ENCODE measurements at regions not wholly inside any gene's neighbourhood (a gene's known extent, or its start where the extent isn't known, plus 50 kb on each side); places are given as distances from the start of the nearest gene placed in this dataset.
"Not testable (repeated sequence)": the region's sequence is repeated elsewhere in the genome, so short reads cannot be mapped to it uniquely, and the experiment has no call there.

- no peak for DNase-seq
Observed at GRCh38 chr14:46147452-46147851, 504.1 kb downstream of the RPL10L start.

GRCh38 chr14:46147024-46147423, 504.6 kb downstream of the RPL10L start:
- DNase-seq: no peak

- no peak for DNase-seq
Observed at GRCh38 chr14:46140445-46140844, 511.1 kb downstream of the RPL10L start.

GRCh38 chr14:46139649-46140048, 511.9 kb downstream of the RPL10L start:
- no peak for DNase-seq

- DNase-seq: no peak
Observed at GRCh38 chr14:46137786-46138185, 513.8 kb downstream of the RPL10L start.

- DNase-seq: no peak
Observed at GRCh38 chr14:46136456-46136855, 515.1 kb downstream of the RPL10L start.

GRCh38 chr14:46108228-46108627, 543.4 kb downstream of the RPL10L start:
- no peak for DNase-seq

GRCh38 chr14:46100901-46101300, 550.7 kb downstream of the RPL10L start:
- DNase-seq: not testable (repeated sequence)

- DNase-seq: no peak
Observed at GRCh38 chr14:46091819-46092218, 559.8 kb downstream of the RPL10L start.

GRCh38 chr14:46087604-46088003, 564.0 kb downstream of the RPL10L start:
- DNase-seq: no peak

GRCh38 chr14:46074061-46074460, 577.5 kb downstream of the RPL10L start:
- DNase-seq: no peak

GRCh38 chr14:46063872-46064271, 587.7 kb downstream of the RPL10L start:
- DNase-seq: peak; percentile 8

- DNase-seq: no peak
Observed at GRCh38 chr14:46058964-46059563, 592.5 kb downstream of the RPL10L start.

- no peak for DNase-seq
Observed at GRCh38 chr14:46057799-46058198, 593.8 kb downstream of the RPL10L start.

- DNase-seq: no peak
Observed at GRCh38 chr14:46054526-46054925, 597.1 kb downstream of the RPL10L start.

- no peak for DNase-seq
Observed at GRCh38 chr14:46053221-46053620, 598.4 kb downstream of the RPL10L start.

- no peak for DNase-seq
Observed at GRCh38 chr14:46051796-46052195, 599.8 kb downstream of the RPL10L start.

- DNase-seq: no peak
Observed at GRCh38 chr14:46048127-46048526, 603.5 kb downstream of the RPL10L start.

GRCh38 chr14:46036099-46036498, 615.5 kb downstream of the RPL10L start:
- no peak for DNase-seq

- DNase-seq: no peak
Observed at GRCh38 chr14:46034305-46034704, 617.3 kb downstream of the RPL10L start.

GRCh38 chr14:46018846-46019420, 632.6 kb downstream of the RPL10L start:
- DNase-seq: no peak

- DNase-seq: no peak
Observed at GRCh38 chr14:46008348-46008747, 643.2 kb downstream of the RPL10L start.

- no peak for DNase-seq
Observed at GRCh38 chr14:45998554-45998953, 653.0 kb downstream of the RPL10L start.

GRCh38 chr14:45990252-45990651, 661.3 kb downstream of the RPL10L start:
- DNase-seq: no peak

GRCh38 chr14:45976001-45976400, 675.6 kb downstream of the RPL10L start:
- no peak for DNase-seq
